ENCODE measurements at regions not wholly inside any gene's neighbourhood (a gene's known extent, or its start where the extent isn't known, plus 50 kb on each side); places are given as distances from the start of the nearest gene placed in this dataset.
"Not testable (repeated sequence)": the region's sequence is repeated elsewhere in the genome, so short reads cannot be mapped to it uniquely, and the experiment has no call there.

DNA sequence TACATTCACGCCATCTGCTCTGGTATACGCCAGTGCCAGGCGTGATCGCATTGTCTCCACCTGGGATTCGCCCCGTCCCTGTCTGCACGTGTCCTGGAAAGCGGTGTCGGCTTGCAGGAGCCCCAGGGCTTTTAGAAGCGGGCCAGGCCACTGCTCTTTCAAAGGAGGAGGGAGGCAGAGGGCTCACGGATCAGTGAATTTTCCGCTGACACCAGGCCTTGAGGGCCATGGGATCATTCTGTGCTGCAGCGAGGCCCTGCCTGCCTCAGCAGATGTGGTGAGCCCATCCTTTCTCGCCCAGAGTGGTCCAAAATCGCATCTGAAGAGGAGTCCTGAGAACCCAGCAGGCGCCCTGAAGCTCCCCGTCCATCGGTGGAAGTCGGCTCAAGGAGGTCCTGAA, 686.4 kb downstream of the KCNJ18 start:
- TF ChIP-seq, protein P1, sequence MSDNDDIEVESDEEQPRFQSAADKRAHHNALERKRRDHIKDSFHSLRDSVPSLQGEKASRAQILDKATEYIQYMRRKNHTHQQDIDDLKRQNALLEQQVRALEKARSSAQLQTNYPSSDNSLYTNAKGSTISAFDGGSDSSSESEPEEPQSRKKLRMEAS (IDR thresholded peaks at IDR 0.05), result not testable (repeated sequence)
- not testable (repeated sequence) for TF ChIP-seq CBX3 (IDR thresholded peaks at IDR 0.05; ENCODE audit: low read depth); EZH2 (IDR thresholded peaks at IDR 0.05); SP1 (IDR thresholded peaks at IDR 0.05; ENCODE audit: low read depth); POLR2A (IDR thresholded peaks at IDR 0.05; ENCODE audit: borderline replicate concordance, extremely low read depth, insufficient read depth, insufficient read length); TCF7L2 (IDR thresholded peaks at IDR 0.05; ENCODE audit: borderline replicate concordance, extremely low read depth, insufficient read depth, insufficient read length); ZFX (IDR thresholded peaks at IDR 0.05); EZH2phosphoT487 (IDR thresholded peaks at IDR 0.05; ENCODE audit: borderline replicate concordance); JUND (IDR thresholded peaks at IDR 0.05); POLR2AphosphoS5 (IDR thresholded peaks at IDR 0.05; ENCODE audit: low read depth, low read length)
- TF ChIP-seq, protein P2, sequence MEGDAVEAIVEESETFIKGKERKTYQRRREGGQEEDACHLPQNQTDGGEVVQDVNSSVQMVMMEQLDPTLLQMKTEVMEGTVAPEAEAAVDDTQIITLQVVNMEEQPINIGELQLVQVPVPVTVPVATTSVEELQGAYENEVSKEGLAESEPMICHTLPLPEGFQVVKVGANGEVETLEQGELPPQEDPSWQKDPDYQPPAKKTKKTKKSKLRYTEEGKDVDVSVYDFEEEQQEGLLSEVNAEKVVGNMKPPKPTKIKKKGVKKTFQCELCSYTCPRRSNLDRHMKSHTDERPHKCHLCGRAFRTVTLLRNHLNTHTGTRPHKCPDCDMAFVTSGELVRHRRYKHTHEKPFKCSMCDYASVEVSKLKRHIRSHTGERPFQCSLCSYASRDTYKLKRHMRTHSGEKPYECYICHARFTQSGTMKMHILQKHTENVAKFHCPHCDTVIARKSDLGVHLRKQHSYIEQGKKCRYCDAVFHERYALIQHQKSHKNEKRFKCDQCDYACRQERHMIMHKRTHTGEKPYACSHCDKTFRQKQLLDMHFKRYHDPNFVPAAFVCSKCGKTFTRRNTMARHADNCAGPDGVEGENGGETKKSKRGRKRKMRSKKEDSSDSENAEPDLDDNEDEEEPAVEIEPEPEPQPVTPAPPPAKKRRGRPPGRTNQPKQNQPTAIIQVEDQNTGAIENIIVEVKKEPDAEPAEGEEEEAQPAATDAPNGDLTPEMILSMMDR (IDR thresholded peaks at IDR 0.05 in 2 of 3, conservative IDR thresholded peaks at IDR 0.05 in 1 of 3; ENCODE audit: borderline replicate concordance in 1 of 3, insufficient read depth in 1 of 3, low read depth in 2 of 3, low read length in 2 of 3), result not testable (repeated sequence)

Data from HCT116 (cell line).